CD4-positive, CD25-positive, alpha-beta regulatory T cell (primary cell): ENCODE measurements at regions not wholly inside any gene's neighbourhood (a gene's known extent, or its start where the extent isn't known, plus 50 kb on each side); places are given as distances from the start of the nearest gene placed in this dataset.
"Not testable (repeated sequence)": the region's sequence is repeated elsewhere in the genome, so short reads cannot be mapped to it uniquely, and the experiment has no call there.

Source experiments
- ATAC-seq, 2 donors: fragments of 150-1000 bp; cut with Tn5 transposase; one replicate each; pipeline ENCODE4 v1.10.0; 2021; ENCODE audit warnings: low read depth in 2 of 2, moderate number of reproducible peaks in 2 of 2, moderate library complexity in 1 of 2
- DNase-seq, 3 donors: peaks; one replicate each; pipeline versions ENCODE4 v3.0.0 to v3.0.0-alpha.2; 2012 to 2022; ENCODE audit warnings: mixed read lengths in 1 of 3
- H3K27ac ChIP-seq: one replicate; pipeline ENCODE4 v1.7.0; 2013; ENCODE audit warnings: mild to moderate bottlenecking, low read length; ENCODE audit not compliant: insufficient read depth, poor library complexity, severe bottlenecking
- H3K27me3 ChIP-seq: one replicate; pipeline ENCODE4 v1.7.0; 2013; ENCODE audit warnings: low read length; ENCODE audit not compliant: control insufficient read depth, insufficient read depth
- H3K36me3 ChIP-seq: one replicate; pipeline ENCODE4 v1.7.0; 2013; ENCODE audit warnings: mild to moderate bottlenecking, low read length, moderate library complexity; ENCODE audit not compliant: control insufficient read depth, insufficient read depth
- H3K4me1 ChIP-seq: 2 replicates; pipeline ENCODE4 v1.7.0; 2013; ENCODE audit warnings: mild to moderate bottlenecking, low read length; ENCODE audit not compliant: insufficient read depth, control insufficient read depth, poor library complexity, severe bottlenecking
- H3K4me3 ChIP-seq: one replicate; pipeline ENCODE4 v1.7.0; 2013; ENCODE audit warnings: low read depth, mild to moderate bottlenecking, low read length, moderate library complexity
- H3K9me3 ChIP-seq, 2 experiments: 1 replicate in 1 of 2; 2 replicates in 1 of 2; pipeline ENCODE4 v1.7.0; 2013; ENCODE audit warnings: low read length in 2 of 2, mild to moderate bottlenecking in 1 of 2, moderate library complexity in 1 of 2; ENCODE audit not compliant: control insufficient read depth in 2 of 2
- H3K27ac Mint-ChIP-seq, 3 donors: one replicate each; pipeline ENCODE4 v1.8.0; 2020 to 2022; ENCODE audit warnings: mild to moderate bottlenecking in 3 of 3, mixed read lengths in 3 of 3, moderate library complexity in 2 of 3
- H3K27me3 Mint-ChIP-seq: one replicate; pipeline ENCODE4 v1.8.0; 2022; ENCODE audit warnings: mild to moderate bottlenecking, mixed read lengths
- H3K36me3 Mint-ChIP-seq: one replicate; pipeline ENCODE4 v1.8.0; 2020; ENCODE audit warnings: mixed read lengths
- H3K4me1 Mint-ChIP-seq, 4 donors: one replicate each; pipeline ENCODE4 v1.8.0; 2020 to 2022; ENCODE audit warnings: mixed read lengths in 4 of 4, mild to moderate bottlenecking in 1 of 4
- H3K4me3 Mint-ChIP-seq, 4 donors: one replicate each; pipeline ENCODE4 v1.8.0; 2020 to 2022; ENCODE audit warnings: mild to moderate bottlenecking in 4 of 4, mixed read lengths in 4 of 4, moderate library complexity in 3 of 4
- H3K9me3 Mint-ChIP-seq, 7 donors: one replicate each; pipeline ENCODE4 v1.8.0; 2020 to 2022; ENCODE audit warnings: mixed read lengths in 7 of 7, mild to moderate bottlenecking in 3 of 7, moderate library complexity in 2 of 7

GRCh38 chr10:25869067-25869591 lies 64.9 kb upstream of the MYO3A start:
- Histone ChIP-seq H3K4me1 (no peaks in the 10 kb centered on the region), H3K27ac (no peak overlapping the region), H3K9me3 (no peaks in the 10 kb centered on the region), H3K4me3 (no peak overlapping the region), H3K27me3 (no peaks in the 10 kb centered on the region), H3K36me3 (no peaks in the 10 kb centered on the region)
- no peaks in the 10 kb centered on the region for H3K36me3 Mint-ChIP-seq
- DNase-seq (no peak), ATAC-seq (no peak)
- H3K4me3 Mint-ChIP-seq, result no peak overlapping the region
- no peaks in the 10 kb centered on the region for H3K27me3 Mint-ChIP-seq
- peaks cover 0 to 2% (median 0%) of the 10 kb centered on the region in 7 donors for H3K9me3 Mint-ChIP-seq
- no peaks in the 10 kb centered on the region for H3K4me1 Mint-ChIP-seq
- no peak overlapping the region for H3K27ac Mint-ChIP-seq

- H3K9me3 ChIP-seq, result no peaks in the 10 kb centered on the region
- H3K27me3 ChIP-seq, result no peaks in the 10 kb centered on the region
- H3K4me1 ChIP-seq, result no peaks in the 10 kb centered on the region
- H3K27ac ChIP-seq, result no peak overlapping the region
- Mint-ChIP-seq H3K36me3 (no peaks in the 10 kb centered on the region), H3K27ac (no peak overlapping the region), H3K4me1 (no peaks in the 10 kb centered on the region), H3K4me3 (no peak overlapping the region), H3K9me3 (no peaks in the 10 kb centered on the region), H3K27me3 (no peaks in the 10 kb centered on the region)
- DNase-seq, result no peak
- H3K36me3 ChIP-seq, result no peaks in the 10 kb centered on the region
- no peak overlapping the region for H3K4me3 ChIP-seq
- no peak for ATAC-seq
Observed at GRCh38 chr10:25869609-25870008, 64.4 kb upstream of the MYO3A start.

GRCh38 chr10:25874402-25874801 lies 59.6 kb upstream of the MYO3A start:
- not testable (repeated sequence) for ATAC-seq, H3K27me3 ChIP-seq, H3K36me3 ChIP-seq, H3K9me3 Mint-ChIP-seq, H3K27ac Mint-ChIP-seq, H3K36me3 Mint-ChIP-seq, H3K4me1 Mint-ChIP-seq, H3K4me3 ChIP-seq, H3K4me1 ChIP-seq, H3K27ac ChIP-seq, H3K27me3 Mint-ChIP-seq, H3K9me3 ChIP-seq, DNase-seq, H3K4me3 Mint-ChIP-seq

DNA sequence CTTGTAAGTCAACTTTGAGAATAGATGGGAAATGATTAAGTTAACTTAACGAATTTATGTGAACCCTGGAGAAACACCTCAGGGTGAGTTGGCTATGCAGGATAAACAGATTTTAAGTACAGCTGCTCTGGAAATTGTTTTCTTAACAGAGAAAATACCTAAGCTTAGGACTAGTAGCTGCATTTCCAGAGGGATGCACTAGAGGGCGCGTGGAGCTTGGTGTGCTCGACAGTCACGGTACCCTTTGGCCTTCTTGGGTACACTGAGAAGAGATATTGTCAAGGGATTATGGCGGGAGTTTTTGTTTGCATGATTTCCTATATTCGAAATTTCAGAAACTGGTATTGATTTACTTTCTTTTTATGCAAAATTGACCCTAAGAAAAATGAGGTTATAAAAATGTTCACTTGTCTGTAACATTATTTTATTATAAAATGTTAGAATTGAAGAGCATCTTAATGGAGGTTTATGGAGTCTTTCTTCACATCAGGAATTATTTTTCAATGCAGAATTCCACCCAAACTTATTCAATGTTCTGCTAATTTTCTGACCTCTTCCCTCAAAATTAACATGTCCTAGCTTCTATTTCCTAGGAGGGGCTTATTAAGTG lies 58.4 kb upstream of the MYO3A start:
- DNase-seq, result peak; percentile 3 to 66 (median 30)
- H3K36me3 Mint-ChIP-seq, result no peaks in the 10 kb centered on the region
- H3K27me3 Mint-ChIP-seq, result no peaks in the 10 kb centered on the region
- no peaks in the 10 kb centered on the region for H3K27me3 ChIP-seq
- H3K36me3 ChIP-seq, result no peaks in the 10 kb centered on the region
- H3K9me3 Mint-ChIP-seq, result no peaks in the 10 kb centered on the region
- H3K27ac Mint-ChIP-seq, result no peak overlapping the region
- H3K4me3 Mint-ChIP-seq, result no peak overlapping the region
- H3K4me1 Mint-ChIP-seq, result no peaks in the 10 kb centered on the region
- H3K27ac ChIP-seq, result no peak overlapping the region
- ATAC-seq, result peak in 1 of 2 donors; percentile 61
- H3K9me3 ChIP-seq, result no peaks in the 10 kb centered on the region
- no peak overlapping the region for H3K4me3 ChIP-seq
- H3K4me1 ChIP-seq, result no peaks in the 10 kb centered on the region

- ATAC-seq (no peak), DNase-seq (no peak)
- H3K9me3 ChIP-seq, result no peaks in the 10 kb centered on the region
- no peaks in the 10 kb centered on the region for H3K4me1 ChIP-seq
- H3K27me3 ChIP-seq, result no peaks in the 10 kb centered on the region
- no peaks in the 10 kb centered on the region for H3K36me3 ChIP-seq
- no peaks in the 10 kb centered on the region for H3K4me1 Mint-ChIP-seq
- H3K4me3 ChIP-seq, result no peak overlapping the region
- peaks cover 0 to 4% (median 0%) of the 10 kb centered on the region in 7 donors for H3K9me3 Mint-ChIP-seq
- no peaks in the 10 kb centered on the region for H3K36me3 Mint-ChIP-seq
- H3K4me3 Mint-ChIP-seq, result no peak overlapping the region
- H3K27ac ChIP-seq, result no peak overlapping the region
- no peaks in the 10 kb centered on the region for H3K27me3 Mint-ChIP-seq
- H3K27ac Mint-ChIP-seq, result no peak overlapping the region
Observed at GRCh38 chr10:25877296-25877695, 56.7 kb upstream of the MYO3A start.
